Subcutaneous abdominal adipose tissue (tissue), 5 donors: ENCODE measurements at regions not wholly inside any gene's neighbourhood (a gene's known extent, or its start where the extent isn't known, plus 50 kb on each side); places are given as distances from the start of the nearest gene placed in this dataset.
"Not testable (repeated sequence)": the region's sequence is repeated elsewhere in the genome, so short reads cannot be mapped to it uniquely, and the experiment has no call there.

Source experiments
- H3K27ac ChIP-seq: one replicate; pipeline ENCODE4 v1.7.0; 2013; ENCODE audit warnings: low read depth, mild to moderate bottlenecking, inconsistent platforms, low read length, moderate library complexity
- H3K27me3 ChIP-seq, 5 donors: one replicate each; pipeline ENCODE4 v1.7.0; 2013; ENCODE audit warnings: low read length in 5 of 5, inconsistent platforms in 1 of 5; ENCODE audit not compliant: control insufficient read depth in 5 of 5, insufficient read depth in 4 of 5
- H3K36me3 ChIP-seq, 5 donors: one replicate each; pipeline ENCODE4 v1.7.0; 2013; ENCODE audit warnings: low read length in 5 of 5; ENCODE audit not compliant: control insufficient read depth in 5 of 5, insufficient read depth in 5 of 5
- H3K4me1 ChIP-seq, 5 donors: one replicate each; pipeline ENCODE4 v1.7.0; 2013; ENCODE audit warnings: low read length in 5 of 5, mild to moderate bottlenecking in 3 of 5, moderate library complexity in 1 of 5; ENCODE audit not compliant: control insufficient read depth in 5 of 5, insufficient read depth in 5 of 5
- H3K4me3 ChIP-seq, 5 donors: one replicate each; pipeline ENCODE4 v1.7.0; 2013; ENCODE audit warnings: low read length in 5 of 5, low read depth in 1 of 5
- H3K9ac ChIP-seq, 5 donors: one replicate each; pipeline ENCODE4 v1.7.0; 2013; ENCODE audit warnings: low read length in 5 of 5, mild to moderate bottlenecking in 4 of 5, moderate library complexity in 3 of 5
- H3K9me3 ChIP-seq, 5 donors: one replicate each; pipeline ENCODE4 v1.7.0; 2013; ENCODE audit warnings: low read length in 5 of 5; ENCODE audit not compliant: control insufficient read depth in 5 of 5
- donor health status: healthy.
- donor health status: healthy.
- donor health status: healthy.
- donor health status: healthy.
- donor health status: healthy.

DNA sequence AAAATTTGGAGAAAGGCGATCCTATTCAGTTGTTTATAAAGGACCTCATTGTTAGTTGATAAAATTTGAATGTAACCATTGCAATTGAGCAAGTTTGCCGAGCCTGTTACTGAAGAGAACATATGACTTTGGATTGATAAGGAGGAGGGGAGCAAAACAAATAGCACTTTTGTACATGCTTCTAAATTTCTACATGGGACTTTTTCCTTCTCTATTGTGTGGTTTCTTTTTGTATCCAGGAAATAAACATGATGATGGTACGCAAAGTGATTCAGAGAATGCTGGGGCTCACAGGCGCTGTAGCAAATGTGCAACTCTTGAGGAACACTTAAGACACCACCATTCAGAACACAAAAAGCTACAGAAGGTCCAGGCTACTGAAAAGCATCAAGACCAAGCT is 140.2 kb upstream of the PRSS12 start:
- not testable (repeated sequence) for H3K27ac ChIP-seq, H3K36me3 ChIP-seq, H3K27me3 ChIP-seq, H3K9me3 ChIP-seq, H3K4me3 ChIP-seq, H3K4me1 ChIP-seq, H3K9ac ChIP-seq

DNA sequence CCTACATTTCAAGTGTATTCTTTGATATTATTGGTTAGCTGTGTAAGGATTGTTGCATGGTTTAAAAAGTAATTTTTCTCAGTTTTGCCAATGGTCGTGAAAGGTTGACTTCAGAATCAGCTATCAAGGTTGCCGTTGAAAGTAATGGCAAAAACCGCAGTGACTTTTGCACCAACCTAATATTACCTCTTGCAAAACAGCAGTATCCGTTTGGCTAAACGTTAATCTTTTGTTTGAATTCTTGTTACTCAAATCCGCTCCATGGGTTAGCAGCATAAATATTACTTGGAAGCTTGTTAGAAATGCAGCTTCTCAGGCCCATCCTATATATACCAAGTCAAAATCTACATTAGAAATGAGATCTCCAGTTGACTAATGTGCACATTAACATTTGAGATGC is 141.6 kb upstream of the PRSS12 start:
- not testable (repeated sequence) for H3K27me3 ChIP-seq, H3K36me3 ChIP-seq, H3K4me1 ChIP-seq, H3K9ac ChIP-seq, H3K9me3 ChIP-seq, H3K4me3 ChIP-seq, H3K27ac ChIP-seq

- H3K36me3 ChIP-seq, H3K9me3 ChIP-seq, H3K4me3 ChIP-seq, H3K4me1 ChIP-seq, H3K27ac ChIP-seq, H3K9ac ChIP-seq, H3K27me3 ChIP-seq: not testable (repeated sequence)
Measured at GRCh38 chr4:118502967-118503366, 150.2 kb upstream of the PRSS12 start.

GRCh38 chr4:118504927-118505326 is 152.1 kb upstream of the PRSS12 start:
- not testable (repeated sequence) for H3K9ac ChIP-seq, H3K4me3 ChIP-seq, H3K4me1 ChIP-seq, H3K9me3 ChIP-seq, H3K27ac ChIP-seq, H3K36me3 ChIP-seq, H3K27me3 ChIP-seq

GRCh38 chr4:118505491-118505890 is 152.7 kb upstream of the PRSS12 start:
- H3K4me1 ChIP-seq, H3K36me3 ChIP-seq, H3K27ac ChIP-seq, H3K9me3 ChIP-seq, H3K4me3 ChIP-seq, H3K9ac ChIP-seq, H3K27me3 ChIP-seq: not testable (repeated sequence)

GRCh38 chr4:118512870-118513269 is 160.1 kb upstream of the PRSS12 start:
- H3K9me3 ChIP-seq, H3K36me3 ChIP-seq, H3K9ac ChIP-seq, H3K27ac ChIP-seq, H3K27me3 ChIP-seq, H3K4me3 ChIP-seq, H3K4me1 ChIP-seq: not testable (repeated sequence)

DNA sequence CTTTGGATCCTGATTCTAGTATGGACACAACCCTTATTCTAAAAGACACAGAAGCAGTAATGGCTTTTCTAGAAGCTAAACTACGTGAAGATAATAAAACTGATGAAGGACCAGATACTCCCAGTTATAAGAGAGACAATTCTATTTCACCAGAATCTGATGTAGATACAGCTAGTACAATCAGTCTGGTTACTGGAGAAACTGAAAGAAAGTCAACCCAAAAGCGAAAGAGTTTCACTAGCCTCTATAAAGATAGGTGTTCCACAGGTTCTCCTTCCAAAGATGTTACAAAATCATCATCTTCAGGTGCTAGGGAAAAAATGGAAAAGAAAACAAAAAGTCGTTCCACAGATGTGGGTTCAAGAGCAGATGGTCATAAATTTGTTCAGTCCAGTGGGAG is 161.5 kb upstream of the PRSS12 start:
- H3K9me3 ChIP-seq, H3K27me3 ChIP-seq, H3K4me3 ChIP-seq, H3K27ac ChIP-seq, H3K36me3 ChIP-seq, H3K4me1 ChIP-seq, H3K9ac ChIP-seq: not testable (repeated sequence)

GRCh38 chr4:118516107-118516506 is 163.3 kb upstream of the PRSS12 start:
- H3K27me3 ChIP-seq, H3K4me1 ChIP-seq, H3K4me3 ChIP-seq, H3K9me3 ChIP-seq, H3K36me3 ChIP-seq, H3K9ac ChIP-seq, H3K27ac ChIP-seq: not testable (repeated sequence)

DNA sequence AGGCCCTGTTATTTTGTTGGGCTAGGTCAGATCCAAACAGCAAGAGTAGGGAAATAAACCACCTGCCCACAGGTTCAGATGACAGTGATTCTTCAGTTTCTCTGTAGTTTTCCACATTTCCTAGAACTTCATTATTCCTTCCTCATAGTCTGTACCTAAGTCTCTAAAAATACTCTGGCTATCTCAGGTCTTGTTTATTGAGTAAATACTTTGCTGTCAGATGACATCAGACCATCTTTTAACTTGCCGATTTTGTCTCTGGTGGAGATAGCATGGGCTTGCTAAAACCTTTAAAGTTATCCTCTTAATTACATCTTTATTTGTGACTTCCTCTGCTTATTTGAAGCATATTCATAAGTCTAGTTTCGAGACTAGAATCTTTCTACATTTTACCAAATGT is 155.1 kb upstream of the METTL14 start:
- not testable (repeated sequence) for H3K27ac ChIP-seq, H3K27me3 ChIP-seq, H3K9ac ChIP-seq, H3K9me3 ChIP-seq, H3K4me3 ChIP-seq, H3K4me1 ChIP-seq, H3K36me3 ChIP-seq

DNA sequence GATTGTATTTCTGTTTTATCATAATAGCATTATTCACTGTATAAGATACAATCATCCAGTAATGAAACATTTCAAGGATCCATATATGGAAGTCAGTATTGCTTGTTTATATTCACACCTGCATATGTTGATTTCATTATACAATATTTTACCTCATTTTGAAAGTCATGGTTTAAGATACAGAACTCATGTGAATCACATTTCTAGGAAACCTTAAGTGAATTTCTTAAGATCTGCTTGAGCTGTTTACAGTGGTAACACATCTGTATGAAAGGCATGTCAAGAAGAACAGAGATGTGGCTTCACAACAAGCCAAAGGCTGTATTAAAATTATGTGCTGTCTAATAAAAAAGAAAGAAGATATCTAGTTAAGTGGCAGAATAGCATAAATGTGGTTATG is 153.2 kb upstream of the METTL14 start:
- not testable (repeated sequence) for H3K27ac ChIP-seq, H3K36me3 ChIP-seq, H3K4me1 ChIP-seq, H3K9me3 ChIP-seq, H3K4me3 ChIP-seq, H3K9ac ChIP-seq, H3K27me3 ChIP-seq

DNA sequence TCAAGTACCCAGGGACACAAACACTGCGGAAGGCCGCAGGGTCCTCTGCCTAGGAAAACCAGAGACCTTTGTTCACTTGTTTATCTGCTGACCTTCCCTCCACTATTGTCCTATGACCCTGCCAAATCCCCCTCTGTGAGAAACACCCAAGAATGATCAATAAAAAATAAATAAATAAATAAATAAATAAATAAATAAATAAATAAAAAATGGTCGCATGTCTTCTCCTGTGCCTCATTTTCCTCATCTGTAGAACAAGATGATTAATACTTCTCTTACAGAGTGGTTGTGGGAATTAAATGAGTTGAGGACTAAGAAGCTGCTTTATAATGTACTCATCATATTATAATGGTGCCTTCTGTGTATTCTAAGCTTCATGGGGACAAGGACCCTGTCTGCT is 149.4 kb upstream of the METTL14 start:
- H3K27me3 ChIP-seq, H3K36me3 ChIP-seq, H3K9me3 ChIP-seq, H3K4me3 ChIP-seq, H3K27ac ChIP-seq, H3K4me1 ChIP-seq, H3K9ac ChIP-seq: not testable (repeated sequence)
